ENCODE measurements at regions not wholly inside any gene's neighbourhood (a gene's known extent, or its start where the extent isn't known, plus 50 kb on each side); places are given as distances from the start of the nearest gene placed in this dataset.

- H3K4me3 ChIP-seq (ENCODE audit: low read length): no peak overlapping the region
- 96% methylated on average over 1 of the region's 1 CpG for WGBS
- H3K9me3 ChIP-seq (ENCODE audit: insufficient read depth, low read depth, low read length): no peaks in the 10 kb centered on the region
- peaks cover 6% of the 10 kb centered on the region; the same call in 1 of the 2 replicates for H3K4me1 ChIP-seq (ENCODE audit: insufficient read depth, low read length)
- H3K27me3 ChIP-seq (ENCODE audit: insufficient read depth, low read length): no peaks in the 10 kb centered on the region
- no peaks in the 10 kb centered on the region for H3K36me3 ChIP-seq (ENCODE audit: insufficient read depth, low read length)
- no peak overlapping the region for H3K9ac ChIP-seq (ENCODE audit: low read depth, low read length)
- no peak overlapping the region for H3K27ac ChIP-seq (ENCODE audit: low read depth, low read length)
Measured at GRCh38 chr5:158070859-158071258, 211.9 kb upstream of the CLINT1 start.

- 82% methylated on average over 2 of the region's 2 CpGs for WGBS
- H3K9me3 ChIP-seq (ENCODE audit: insufficient read depth, low read depth, low read length): no peaks in the 10 kb centered on the region
- no peaks in the 10 kb centered on the region for H3K27me3 ChIP-seq (ENCODE audit: insufficient read depth, low read length)
- H3K27ac ChIP-seq (ENCODE audit: low read depth, low read length): no peak overlapping the region
- H3K4me1 ChIP-seq (ENCODE audit: insufficient read depth, low read length): no peaks in the 10 kb centered on the region
- no peak overlapping the region for H3K9ac ChIP-seq (ENCODE audit: low read depth, low read length)
- H3K36me3 ChIP-seq (ENCODE audit: insufficient read depth, low read length): no peaks in the 10 kb centered on the region
- no peak overlapping the region for H3K4me3 ChIP-seq (ENCODE audit: low read length)
Measured at GRCh38 chr5:158069838-158070237, 210.9 kb upstream of the CLINT1 start.

GRCh38 chr5:158068964-158069363, 210.0 kb upstream of the CLINT1 start:
- WGBS: 74% methylated on average over 2 of the region's 4 CpGs
- Histone ChIP-seq H3K4me3 (ENCODE audit: low read length) (no peak overlapping the region), H3K9ac (ENCODE audit: low read depth, low read length) (no peak overlapping the region), H3K9me3 (ENCODE audit: insufficient read depth, low read depth, low read length) (no peaks in the 10 kb centered on the region), H3K4me1 (ENCODE audit: insufficient read depth, low read length) (no peaks in the 10 kb centered on the region), H3K27ac (ENCODE audit: low read depth, low read length) (no peak overlapping the region), H3K36me3 (ENCODE audit: insufficient read depth, low read length) (no peaks in the 10 kb centered on the region), H3K27me3 (ENCODE audit: insufficient read depth, low read length) (no peaks in the 10 kb centered on the region)

GRCh38 chr5:158066076-158066475, 207.1 kb upstream of the CLINT1 start:
- 66% methylated on average over 1 of the region's 1 CpG for WGBS
- no peak overlapping the region for H3K27ac ChIP-seq (ENCODE audit: low read depth, low read length)
- no peak overlapping the region for H3K9ac ChIP-seq (ENCODE audit: low read depth, low read length)
- no peaks in the 10 kb centered on the region for H3K4me1 ChIP-seq (ENCODE audit: insufficient read depth, low read length)
- no peaks in the 10 kb centered on the region for H3K27me3 ChIP-seq (ENCODE audit: insufficient read depth, low read length)
- no peaks in the 10 kb centered on the region for H3K36me3 ChIP-seq (ENCODE audit: insufficient read depth, low read length)
- no peak overlapping the region for H3K4me3 ChIP-seq (ENCODE audit: low read length)
- no peaks in the 10 kb centered on the region for H3K9me3 ChIP-seq (ENCODE audit: insufficient read depth, low read depth, low read length)

- Histone ChIP-seq H3K27me3 (ENCODE audit: insufficient read depth, low read length) (no peaks in the 10 kb centered on the region), H3K9ac (ENCODE audit: low read depth, low read length) (no peak overlapping the region), H3K4me1 (ENCODE audit: insufficient read depth, low read length) (no peaks in the 10 kb centered on the region), H3K9me3 (ENCODE audit: insufficient read depth, low read depth, low read length) (no peaks in the 10 kb centered on the region), H3K36me3 (ENCODE audit: insufficient read depth, low read length) (no peaks in the 10 kb centered on the region), H3K27ac (ENCODE audit: low read depth, low read length) (no peak overlapping the region), H3K4me3 (ENCODE audit: low read length) (no peak overlapping the region)
- WGBS: 80% methylated on average over 5 of the region's 5 CpGs
Measured at GRCh38 chr5:158064334-158065123, 205.6 kb upstream of the CLINT1 start.

GRCh38 chr5:158063052-158063451, 204.1 kb upstream of the CLINT1 start:
- Histone ChIP-seq H3K4me3 (ENCODE audit: low read length) (no peak overlapping the region), H3K9me3 (ENCODE audit: insufficient read depth, low read depth, low read length) (no peaks in the 10 kb centered on the region), H3K27me3 (ENCODE audit: insufficient read depth, low read length) (no peaks in the 10 kb centered on the region), H3K36me3 (ENCODE audit: insufficient read depth, low read length) (no peaks in the 10 kb centered on the region), H3K27ac (ENCODE audit: low read depth, low read length) (no peak overlapping the region), H3K9ac (ENCODE audit: low read depth, low read length) (no peak overlapping the region), H3K4me1 (ENCODE audit: insufficient read depth, low read length) (0 out of 2 replicates have a peak, but pooled peaks cover 4% of the 10 kb centered on the region)
- 96% methylated on average over 1 of the region's 1 CpG for WGBS

GRCh38 chr5:158061451-158061850, 202.5 kb upstream of the CLINT1 start:
- H3K27ac ChIP-seq (ENCODE audit: low read depth, low read length): no peak overlapping the region
- 91% methylated on average over 4 of the region's 4 CpGs for WGBS
- H3K4me3 ChIP-seq (ENCODE audit: low read length): no peak overlapping the region
- no peaks in the 10 kb centered on the region for H3K36me3 ChIP-seq (ENCODE audit: insufficient read depth, low read length)
- H3K9ac ChIP-seq (ENCODE audit: low read depth, low read length): no peak overlapping the region
- peaks cover 7% of the 10 kb centered on the region; the same call in 1 of the 2 replicates for H3K4me1 ChIP-seq (ENCODE audit: insufficient read depth, low read length)
- H3K27me3 ChIP-seq (ENCODE audit: insufficient read depth, low read length): no peaks in the 10 kb centered on the region
- H3K9me3 ChIP-seq (ENCODE audit: insufficient read depth, low read depth, low read length): no peaks in the 10 kb centered on the region

GRCh38 chr5:158060212-158060611, 201.3 kb upstream of the CLINT1 start:
- H3K9ac ChIP-seq (ENCODE audit: low read depth, low read length): no peak overlapping the region
- H3K27me3 ChIP-seq (ENCODE audit: insufficient read depth, low read length): no peaks in the 10 kb centered on the region
- no peaks in the 10 kb centered on the region for H3K36me3 ChIP-seq (ENCODE audit: insufficient read depth, low read length)
- no peak overlapping the region for H3K4me3 ChIP-seq (ENCODE audit: low read length)
- 93% methylated on average over 2 of the region's 2 CpGs for WGBS
- H3K4me1 ChIP-seq (ENCODE audit: insufficient read depth, low read length): peaks cover 7% of the 10 kb centered on the region; the same call in 1 of the 2 replicates
- H3K27ac ChIP-seq (ENCODE audit: low read depth, low read length): no peak overlapping the region
- H3K9me3 ChIP-seq (ENCODE audit: insufficient read depth, low read depth, low read length): no peaks in the 10 kb centered on the region

GRCh38 chr5:158058208-158059120, 199.5 kb upstream of the CLINT1 start:
- Histone ChIP-seq H3K27me3 (ENCODE audit: insufficient read depth, low read length) (no peaks in the 10 kb centered on the region), H3K4me1 (ENCODE audit: insufficient read depth, low read length) (peaks cover 7% of the 10 kb centered on the region; the same call in 1 of the 2 replicates), H3K9me3 (ENCODE audit: insufficient read depth, low read depth, low read length) (no peaks in the 10 kb centered on the region), H3K36me3 (ENCODE audit: insufficient read depth, low read length) (no peaks in the 10 kb centered on the region), H3K9ac (ENCODE audit: low read depth, low read length) (no peak overlapping the region), H3K4me3 (ENCODE audit: low read length) (no peak overlapping the region), H3K27ac (ENCODE audit: low read depth, low read length) (no peak overlapping the region)
- WGBS: 84% methylated on average over 6 of the region's 6 CpGs

GRCh38 chr5:158056130-158056825, 197.3 kb upstream of the CLINT1 start:
- no peaks in the 10 kb centered on the region for H3K36me3 ChIP-seq (ENCODE audit: insufficient read depth, low read length)
- no peak overlapping the region for H3K4me3 ChIP-seq (ENCODE audit: low read length)
- H3K27me3 ChIP-seq (ENCODE audit: insufficient read depth, low read length): no peaks in the 10 kb centered on the region
- H3K27ac ChIP-seq (ENCODE audit: low read depth, low read length): no peak overlapping the region
- no peak overlapping the region for H3K9ac ChIP-seq (ENCODE audit: low read depth, low read length)
- peaks cover 7% of the 10 kb centered on the region; the same call in 1 of the 2 replicates for H3K4me1 ChIP-seq (ENCODE audit: insufficient read depth, low read length)
- no peaks in the 10 kb centered on the region for H3K9me3 ChIP-seq (ENCODE audit: insufficient read depth, low read depth, low read length)
- 91% methylated on average over 5 of the region's 5 CpGs for WGBS

- Histone ChIP-seq H3K27ac (ENCODE audit: low read depth, low read length) (no peak overlapping the region), H3K9me3 (ENCODE audit: insufficient read depth, low read depth, low read length) (no peaks in the 10 kb centered on the region), H3K36me3 (ENCODE audit: insufficient read depth, low read length) (no peaks in the 10 kb centered on the region), H3K4me1 (ENCODE audit: insufficient read depth, low read length) (peaks cover 7% of the 10 kb centered on the region; the same call in 1 of the 2 replicates), H3K4me3 (ENCODE audit: low read length) (no peak overlapping the region), H3K9ac (ENCODE audit: low read depth, low read length) (no peak overlapping the region), H3K27me3 (ENCODE audit: insufficient read depth, low read length) (no peaks in the 10 kb centered on the region)
- 79% methylated on average over 4 of the region's 4 CpGs for WGBS
Measured at GRCh38 chr5:158055111-158055501, 196.2 kb upstream of the CLINT1 start.
